ENCODE measurements at regions not wholly inside any gene's neighbourhood (a gene's known extent, or its start where the extent isn't known, plus 50 kb on each side); places are given as distances from the start of the nearest gene placed in this dataset.

DNA sequence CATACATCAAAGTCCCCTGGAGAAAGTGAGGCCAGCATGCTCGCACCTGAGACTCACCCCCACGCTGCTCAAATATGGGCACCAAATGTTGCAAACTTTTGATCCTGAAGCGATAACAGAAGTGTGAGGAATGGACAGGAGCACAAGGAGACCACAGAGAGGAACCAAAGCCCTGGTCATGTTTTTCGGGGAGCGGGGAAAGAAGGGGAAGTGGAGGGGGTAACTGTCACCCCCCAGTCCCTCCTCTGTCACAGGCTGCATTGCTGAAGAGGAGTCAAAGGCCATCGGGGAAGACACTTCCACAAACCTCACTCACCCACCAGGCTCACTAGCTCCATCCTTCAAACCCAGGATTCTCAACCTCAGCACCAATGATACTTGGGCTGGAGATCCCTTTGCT is 182.4 kb downstream of the UACA start:
- TF ChIP-seq SPI1 (IDR thresholded peaks at IDR 0.05; ENCODE audit: low read depth, low read length) (no peak), POLR2A (IDR thresholded peaks at IDR 0.05; ENCODE audit: low read depth, low read length) (no peak), POLR2AphosphoS5 (IDR thresholded peaks at IDR 0.05; ENCODE audit: low read depth, low read length) (no peak), TAF1 (IDR thresholded peaks at IDR 0.05; ENCODE audit: low read depth, low read length) (no peak)

Measured in GM12891 (cell line).